ENCODE measurements at regions not wholly inside any gene's neighbourhood (a gene's known extent, or its start where the extent isn't known, plus 50 kb on each side); places are given as distances from the start of the nearest gene placed in this dataset.

- TF ChIP-seq YY1 (IDR thresholded peaks at IDR 0.05; ENCODE audit: insufficient read depth, insufficient read length) = no peak
- TF ChIP-seq SUZ12 (IDR thresholded peaks at IDR 0.05; ENCODE audit: extremely low read depth, insufficient read depth, insufficient read length) = no peak
These were observed 181.6 kb upstream of the SOX14 start for GRCh38 chr3:137582484-137582883.

All from NT2/D1 (cell line).